Upper lobe of left lung (tissue), 4 donors: ENCODE measurements at regions not wholly inside any gene's neighbourhood (a gene's known extent, or its start where the extent isn't known, plus 50 kb on each side); places are given as distances from the start of the nearest gene placed in this dataset.
"Not testable (repeated sequence)": the region's sequence is repeated elsewhere in the genome, so short reads cannot be mapped to it uniquely, and the experiment has no call there.

Experiments used
- CTCF ChIP-seq, 6 experiments: fragments of 450-650 bp in 4 of 6; fragments of 200-600 bp in 2 of 6; sonication (generic) in 2 of 6; IDR thresholded peaks; one replicate each; pipeline ENCODE4 v1.5.1; 2016 to 2019; ENCODE audit warnings: antibody characterized with exemption in 6 of 6
- EP300 ChIP-seq, 4 donors: sonication (generic); formaldehyde crosslinking; IDR thresholded peaks; one replicate each; pipeline ENCODE4 v1.5.1; 2017; ENCODE audit warnings: antibody characterized with exemption in 4 of 4, control low read depth in 2 of 4
- POLR2A ChIP-seq, 4 donors: fragments of 450-650 bp; IDR thresholded peaks; one replicate each; pipeline ENCODE4 v1.5.1; 2016 to 2017; ENCODE audit warnings: antibody characterized with exemption in 4 of 4, mild to moderate bottlenecking in 2 of 4

GRCh38 chr21:10421601-10422000 is 99.8 kb upstream of the TPTE start:
- TF ChIP-seq CTCF, POLR2A, EP300 (IDR thresholded peaks at IDR 0.05): not testable (repeated sequence)
